Esophagus squamous epithelium (tissue), 4 donors: ENCODE measurements at regions not wholly inside any gene's neighbourhood (a gene's known extent, or its start where the extent isn't known, plus 50 kb on each side); places are given as distances from the start of the nearest gene placed in this dataset.

Experiments used
- CTCF ChIP-seq, 6 experiments: fragments of 450-650 bp in 4 of 6; fragments of 200-600 bp in 2 of 6; sonication (generic) in 2 of 6; IDR thresholded peaks; one replicate each; pipeline ENCODE4 v1.5.1; 2016 to 2019; ENCODE audit warnings: antibody characterized with exemption in 6 of 6, mild to moderate bottlenecking in 4 of 6, moderate library complexity in 4 of 6
- POLR2A ChIP-seq, 4 donors: fragments of 450-650 bp; IDR thresholded peaks; one replicate each; pipeline ENCODE4 v1.6.1; 2017; ENCODE audit warnings: antibody characterized with exemption in 4 of 4, mild to moderate bottlenecking in 4 of 4, moderate library complexity in 3 of 4

GRCh38 chr6:9398767-9399373 is 963.5 kb upstream of the SLC35B3 start:
- TF ChIP-seq CTCF (IDR thresholded peaks at IDR 0.05) (no peak), POLR2A (IDR thresholded peaks at IDR 0.05) (no peak)
